ENCODE measurements at regions not wholly inside any gene's neighbourhood (a gene's known extent, or its start where the extent isn't known, plus 50 kb on each side); places are given as distances from the start of the nearest gene placed in this dataset.

DNA sequence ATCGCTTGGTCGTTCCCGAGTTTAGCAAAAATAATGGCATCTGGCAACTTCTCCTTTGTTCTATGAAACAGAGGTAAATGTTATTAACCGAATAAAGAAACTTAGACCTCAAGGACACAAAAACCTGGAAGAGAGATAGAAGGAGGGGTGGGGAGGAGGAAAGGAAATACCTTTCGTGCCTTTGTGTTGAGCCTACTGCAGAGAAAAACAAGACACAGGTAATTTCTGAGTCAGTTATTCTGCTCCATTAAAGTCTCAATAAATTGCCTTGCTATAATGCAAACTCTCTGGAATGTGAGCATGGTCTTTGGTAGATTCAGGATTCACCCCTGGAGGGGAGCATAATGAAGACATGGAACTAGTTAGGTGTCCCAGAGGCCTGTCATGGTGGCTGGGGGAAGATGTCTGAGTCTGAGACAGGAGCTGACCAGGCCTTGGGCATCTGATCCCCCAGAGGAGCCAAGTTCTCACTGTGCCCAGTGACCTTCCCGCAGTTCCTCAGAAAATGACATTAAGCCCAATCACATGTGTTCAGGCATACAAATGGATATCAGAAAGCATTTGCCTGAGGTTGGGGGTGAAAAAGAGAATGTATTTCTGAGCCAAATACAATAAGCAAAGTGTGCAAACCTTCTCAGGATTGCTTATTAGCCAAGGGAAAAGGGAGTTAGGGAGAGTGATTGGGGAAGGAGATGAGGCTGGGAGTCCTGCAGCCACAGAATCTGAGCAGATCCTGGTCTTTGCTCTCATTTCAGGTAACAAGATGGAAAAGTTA lies 72.6 kb upstream of the CADM1 start:
- no peak for DNase-seq (ENCODE audit: low read depth in 2 of 2)

GRCh38 chr11:115572551-115572950 lies 68.3 kb upstream of the CADM1 start:
- DNase-seq (ENCODE audit: low read depth in 2 of 2), result no peak

DNA sequence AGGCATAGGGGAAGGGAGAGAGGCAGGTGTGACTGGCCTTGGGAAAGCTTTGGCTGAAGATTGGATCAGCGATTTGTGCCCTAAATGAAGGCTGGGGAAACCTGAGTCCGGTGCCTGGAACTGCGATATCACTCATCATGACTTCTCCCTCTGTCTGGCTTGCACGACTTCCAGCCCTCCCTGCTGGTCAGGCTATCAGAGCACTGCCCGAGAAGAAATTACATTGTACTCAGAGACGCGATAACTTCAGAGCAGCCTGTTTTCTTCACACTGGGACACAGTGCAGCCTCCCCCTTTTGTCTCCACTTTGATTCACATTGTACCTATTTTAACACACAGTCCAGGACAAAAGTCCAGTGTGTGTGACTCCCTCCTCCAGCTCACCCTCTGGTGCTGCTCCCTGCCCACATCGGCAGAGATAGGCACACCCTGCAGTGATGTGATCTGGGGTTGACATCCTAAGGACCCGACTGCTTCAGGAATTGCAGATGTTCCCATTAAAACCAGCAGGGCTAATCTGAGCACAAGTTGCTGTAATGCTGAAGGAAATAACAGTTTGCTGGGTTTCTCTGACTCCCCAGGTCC lies 62.1 kb upstream of the CADM1 start:
- DNase-seq (ENCODE audit: low read depth in 2 of 2), result no peak

DNA sequence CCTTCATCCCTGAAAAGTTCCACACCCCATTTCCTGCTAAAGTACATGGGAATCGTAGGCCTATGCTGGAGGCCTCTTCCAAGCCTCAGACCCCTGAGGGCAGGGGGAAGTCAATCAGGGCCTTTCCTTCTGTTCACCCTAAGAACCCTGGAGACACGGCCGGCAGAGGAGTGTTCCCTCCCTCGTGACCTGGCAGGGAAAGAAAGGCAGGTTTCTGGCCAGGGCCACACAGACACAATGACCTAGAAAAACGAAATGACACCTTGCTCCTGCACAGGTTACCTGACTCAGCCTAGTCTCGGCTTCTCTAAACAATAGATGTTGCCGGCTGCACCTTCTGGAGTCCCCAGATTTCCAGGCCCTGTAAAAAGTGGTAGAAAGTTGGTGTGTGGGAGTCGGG lies 60.6 kb upstream of the CADM1 start:
- DNase-seq (ENCODE audit: low read depth in 2 of 2), result no peak

DNA sequence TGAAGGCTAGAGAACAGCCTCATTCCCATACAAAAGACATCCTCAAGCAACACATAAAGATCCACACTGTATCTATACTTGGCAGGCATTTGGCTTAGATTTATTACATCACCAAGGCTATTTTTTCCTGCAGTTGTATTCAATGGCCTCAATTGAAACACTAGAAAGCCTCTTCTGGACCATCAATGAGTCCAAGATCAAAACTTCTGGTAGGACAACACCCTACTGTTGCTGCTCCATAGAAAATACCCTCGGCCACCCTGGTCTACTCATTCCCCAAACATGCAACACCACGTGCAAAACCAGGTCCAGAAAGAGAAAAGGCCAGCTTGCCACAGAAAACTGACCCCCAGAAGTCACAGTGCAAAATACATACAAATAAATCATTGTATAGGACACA lies 56.9 kb upstream of the CADM1 start:
- no peak for DNase-seq (ENCODE audit: low read depth in 2 of 2)

DNA sequence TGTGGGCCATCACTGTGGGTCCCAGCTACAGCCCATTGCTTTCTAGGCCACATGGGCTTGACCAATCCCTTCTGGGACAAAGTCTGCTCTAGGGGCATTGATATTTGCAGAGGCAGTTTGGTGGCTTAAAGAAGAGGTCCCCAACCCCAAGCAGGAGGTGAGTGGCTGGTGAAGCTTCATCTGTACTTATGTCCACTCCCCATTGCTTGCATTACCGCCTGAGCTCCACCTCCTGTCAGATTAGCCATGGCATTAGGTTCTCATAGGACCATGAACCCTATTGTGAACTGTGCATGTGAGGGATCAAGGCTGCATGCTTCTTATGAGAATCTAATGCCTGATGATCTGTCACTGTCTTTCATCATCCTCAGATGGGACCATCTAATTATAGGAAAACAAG lies 54.4 kb upstream of the CADM1 start:
- DNase-seq (ENCODE audit: low read depth in 2 of 2), result no peak

- no peak for DNase-seq (ENCODE audit: low read depth in 2 of 2)
These were observed 53.5 kb upstream of the CADM1 start for GRCh38 chr11:115557681-115558080.

DNA sequence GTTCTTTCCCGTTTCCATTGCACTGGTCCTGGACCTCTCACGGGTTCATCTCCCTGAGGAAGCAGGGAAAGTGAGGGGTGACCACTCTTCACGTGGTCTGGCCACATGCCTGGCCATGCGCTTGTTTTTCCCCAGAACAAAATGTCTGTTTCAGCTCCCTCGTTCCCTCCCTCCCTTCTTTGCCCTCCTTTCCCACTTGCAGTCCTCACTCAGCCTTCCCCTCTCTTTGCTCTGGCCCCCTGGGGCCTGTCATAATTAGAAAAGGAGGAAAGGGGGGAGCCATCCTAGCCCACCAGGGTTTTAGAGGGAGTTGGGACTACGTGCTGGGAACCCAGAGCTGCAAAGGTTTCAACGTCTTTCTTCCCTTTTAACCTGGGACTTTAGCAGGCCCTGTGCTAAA lies 52.8 kb upstream of the CADM1 start:
- DNase-seq (ENCODE audit: low read depth in 2 of 2), result no peak

DNA sequence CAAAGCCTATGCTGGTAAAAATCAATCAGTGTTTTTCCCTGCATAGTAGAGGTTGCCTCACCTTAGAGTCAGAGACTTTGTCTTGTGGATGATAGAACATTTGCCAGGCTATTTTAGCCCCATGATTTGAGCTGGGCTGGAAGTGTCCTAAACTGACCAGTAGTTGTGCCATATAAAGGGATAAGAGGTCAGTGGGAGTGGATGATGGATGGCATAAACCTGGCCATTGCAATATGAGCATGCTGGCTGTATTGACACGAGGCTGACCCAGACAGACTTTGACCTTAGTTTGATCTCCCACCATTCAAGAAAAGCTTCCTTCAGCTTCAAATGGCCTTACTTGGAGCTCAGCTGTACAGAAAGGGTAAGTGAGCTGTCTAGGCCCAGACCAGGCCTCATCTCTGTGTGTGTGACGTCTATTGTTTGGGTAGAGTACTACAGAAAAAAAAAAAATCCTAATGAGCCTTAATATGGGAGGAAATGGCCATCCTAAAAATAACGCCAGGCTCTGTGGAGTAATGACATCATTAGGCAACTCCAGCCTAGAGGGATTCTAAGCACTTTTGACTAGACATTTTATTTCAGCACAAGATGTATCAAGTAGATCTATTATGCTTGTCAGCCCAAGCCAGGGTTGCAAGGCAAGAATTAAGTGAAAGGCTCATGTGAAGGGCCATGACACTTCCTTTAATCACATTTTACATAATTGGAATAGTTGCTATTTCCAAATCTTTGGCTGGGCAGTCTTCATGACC lies 51.3 kb upstream of the CADM1 start:
- DNase-seq (ENCODE audit: low read depth in 2 of 2), result no peak

Measured in activated CD8-positive, alpha-beta memory T cell treated with anti-CD3 and anti-CD28 coated beads for 4 hours (primary cell).